ENCODE measurements at regions not wholly inside any gene's neighbourhood (a gene's known extent, or its start where the extent isn't known, plus 50 kb on each side); places are given as distances from the start of the nearest gene placed in this dataset.

- TF ChIP-seq POLR2A (IDR thresholded peaks at IDR 0.05) (no peak), CTCF (IDR thresholded peaks at IDR 0.05) (peak; percentile 56 to 77 (median 66))
Observed at GRCh38 chr2:7427293-7428060, 510.3 kb downstream of the RNF144A start.
